Memory B cell (primary cell): ENCODE measurements at regions not wholly inside any gene's neighbourhood (a gene's known extent, or its start where the extent isn't known, plus 50 kb on each side); places are given as distances from the start of the nearest gene placed in this dataset.

ENCODE experiments used
- ATAC-seq: fragments of 150-1000 bp; cut with Tn5 transposase; 2 replicates; pipeline ENCODE4 v1.10.0; 2021; ENCODE audit warnings: low read depth, mild to moderate bottlenecking, moderate library complexity
- DNase-seq, 2 donors: peaks; one replicate each; pipeline ENCODE4 v3.0.0; 2022; ENCODE audit warnings: low spot score in 2 of 2
- H3K27ac Mint-ChIP-seq: one replicate; pipeline ENCODE4 v1.8.0; 2022; ENCODE audit warnings: mild to moderate bottlenecking, moderate library complexity, mixed read lengths
- H3K27me3 Mint-ChIP-seq: one replicate; pipeline ENCODE4 v1.8.0; 2022; ENCODE audit warnings: mixed read lengths
- H3K36me3 Mint-ChIP-seq: one replicate; pipeline ENCODE4 v1.8.0; 2022; ENCODE audit warnings: mild to moderate bottlenecking, mixed read lengths
- H3K4me1 Mint-ChIP-seq: one replicate; pipeline ENCODE4 v1.8.0; 2022; ENCODE audit warnings: mixed read lengths
- H3K4me3 Mint-ChIP-seq: one replicate; pipeline ENCODE4 v1.8.0; 2022; ENCODE audit warnings: mild to moderate bottlenecking, moderate library complexity, mixed read lengths
- H3K9me3 Mint-ChIP-seq: one replicate; pipeline ENCODE4 v1.8.0; 2022; ENCODE audit warnings: mixed read lengths

- Mint-ChIP-seq H3K27ac (no peak overlapping the region), H3K4me3 (no peak overlapping the region), H3K36me3 (no peaks in the 10 kb centered on the region), H3K9me3 (no peaks in the 10 kb centered on the region), H3K4me1 (no peaks in the 10 kb centered on the region), H3K27me3 (peaks cover 10% of the 10 kb centered on the region)
- no peak for ATAC-seq
- DNase-seq = no peak
These were observed 161.5 kb downstream of the SEC61B start for GRCh38 chr9:99383536-99383935.

GRCh38 chr9:99385215-99385614 is 163.1 kb downstream of the SEC61B start:
- Mint-ChIP-seq H3K4me3 (no peak overlapping the region), H3K4me1 (no peaks in the 10 kb centered on the region), H3K27ac (no peak overlapping the region), H3K9me3 (no peaks in the 10 kb centered on the region), H3K36me3 (no peaks in the 10 kb centered on the region), H3K27me3 (peaks cover 8% of the 10 kb centered on the region)
- ATAC-seq = no peak
- DNase-seq = no peak

- DNase-seq (no peak), ATAC-seq (no peak)
These were observed 163.8 kb downstream of the SEC61B start for GRCh38 chr9:99385814-99386279.

GRCh38 chr9:99387431-99387830 is 165.3 kb downstream of the SEC61B start:
- no peak for DNase-seq

More at GRCh38 chr9:99385814-99386279, 163.8 kb downstream of the SEC61B start:
- H3K9me3 Mint-ChIP-seq = no peaks in the 10 kb centered on the region
- no peaks in the 10 kb centered on the region for H3K36me3 Mint-ChIP-seq
- peaks cover 8% of the 10 kb centered on the region for H3K27me3 Mint-ChIP-seq
- no peak overlapping the region for H3K27ac Mint-ChIP-seq
- H3K4me3 Mint-ChIP-seq = no peak overlapping the region
- H3K4me1 Mint-ChIP-seq = no peaks in the 10 kb centered on the region

GRCh38 chr9:99389087-99390033 is 167.3 kb downstream of the SEC61B start:
- no peak for DNase-seq
- ATAC-seq = no peak
- Mint-ChIP-seq H3K27me3 (peaks cover 5% of the 10 kb centered on the region), H3K9me3 (no peaks in the 10 kb centered on the region), H3K36me3 (no peaks in the 10 kb centered on the region), H3K27ac (no peak overlapping the region), H3K4me1 (no peaks in the 10 kb centered on the region), H3K4me3 (no peak overlapping the region)

More at GRCh38 chr9:99387431-99387830, 165.3 kb downstream of the SEC61B start:
- H3K36me3 Mint-ChIP-seq = no peaks in the 10 kb centered on the region
- no peak overlapping the region for H3K27ac Mint-ChIP-seq
- ATAC-seq = no peak
- no peaks in the 10 kb centered on the region for H3K9me3 Mint-ChIP-seq
- H3K4me1 Mint-ChIP-seq = no peaks in the 10 kb centered on the region
- H3K27me3 Mint-ChIP-seq = peaks cover 8% of the 10 kb centered on the region
- no peak overlapping the region for H3K4me3 Mint-ChIP-seq

GRCh38 chr9:99391937-99392594 is 170.0 kb downstream of the SEC61B start:
- H3K36me3 Mint-ChIP-seq = no peaks in the 10 kb centered on the region
- no peak overlapping the region for H3K27ac Mint-ChIP-seq
- H3K9me3 Mint-ChIP-seq = no peaks in the 10 kb centered on the region
- H3K4me1 Mint-ChIP-seq = no peaks in the 10 kb centered on the region
- ATAC-seq = no peak
- no peak overlapping the region for H3K4me3 Mint-ChIP-seq
- no peaks in the 10 kb centered on the region for H3K27me3 Mint-ChIP-seq
- DNase-seq = no peak

GRCh38 chr9:99392986-99393385 is 170.9 kb downstream of the SEC61B start:
- ATAC-seq (no peak), DNase-seq (no peak)
- no peaks in the 10 kb centered on the region for H3K9me3 Mint-ChIP-seq
- no peaks in the 10 kb centered on the region for H3K27me3 Mint-ChIP-seq
- H3K36me3 Mint-ChIP-seq = no peaks in the 10 kb centered on the region
- H3K27ac Mint-ChIP-seq = no peak overlapping the region
- H3K4me3 Mint-ChIP-seq = no peak overlapping the region
- H3K4me1 Mint-ChIP-seq = no peaks in the 10 kb centered on the region

- Mint-ChIP-seq H3K9me3 (no peaks in the 10 kb centered on the region), H3K4me3 (no peak overlapping the region), H3K36me3 (no peaks in the 10 kb centered on the region), H3K4me1 (no peaks in the 10 kb centered on the region), H3K27ac (no peak overlapping the region), H3K27me3 (no peaks in the 10 kb centered on the region)
- DNase-seq (no peak), ATAC-seq (no peak)
These were observed 171.9 kb downstream of the SEC61B start for GRCh38 chr9:99393993-99394392.

- peaks cover 5% of the 10 kb centered on the region for H3K27me3 Mint-ChIP-seq
- H3K27ac Mint-ChIP-seq = no peak overlapping the region
- ATAC-seq = no peak
These were observed 176.2 kb downstream of the SEC61B start for GRCh38 chr9:99398241-99398640.

GRCh38 chr9:99399474-99399873 is 177.4 kb downstream of the SEC61B start:
- no peaks in the 10 kb centered on the region for H3K36me3 Mint-ChIP-seq
- no peak overlapping the region for H3K4me3 Mint-ChIP-seq
- ATAC-seq (no peak), DNase-seq (no peak)
- H3K4me1 Mint-ChIP-seq = no peaks in the 10 kb centered on the region
- peaks cover 5% of the 10 kb centered on the region for H3K27me3 Mint-ChIP-seq
- no peak overlapping the region for H3K27ac Mint-ChIP-seq
- H3K9me3 Mint-ChIP-seq = no peaks in the 10 kb centered on the region

More at GRCh38 chr9:99398241-99398640, 176.2 kb downstream of the SEC61B start:
- H3K9me3 Mint-ChIP-seq = no peaks in the 10 kb centered on the region
- H3K4me1 Mint-ChIP-seq = no peaks in the 10 kb centered on the region
- H3K36me3 Mint-ChIP-seq = no peaks in the 10 kb centered on the region
- no peak for DNase-seq
- H3K4me3 Mint-ChIP-seq = no peak overlapping the region

- Mint-ChIP-seq H3K4me3 (no peak overlapping the region), H3K36me3 (no peaks in the 10 kb centered on the region), H3K4me1 (no peaks in the 10 kb centered on the region), H3K27me3 (peaks cover 5% of the 10 kb centered on the region), H3K27ac (no peak overlapping the region), H3K9me3 (no peaks in the 10 kb centered on the region)
- ATAC-seq (no peak), DNase-seq (no peak)
These were observed 178.2 kb downstream of the SEC61B start for GRCh38 chr9:99400184-99400731.

GRCh38 chr9:99401680-99402504 is 179.8 kb downstream of the SEC61B start:
- Mint-ChIP-seq H3K9me3 (no peaks in the 10 kb centered on the region), H3K4me3 (no peak overlapping the region), H3K36me3 (no peaks in the 10 kb centered on the region), H3K4me1 (no peaks in the 10 kb centered on the region), H3K27ac (no peak overlapping the region), H3K27me3 (peaks cover 6% of the 10 kb centered on the region)
- DNase-seq (no peak), ATAC-seq (no peak)

GRCh38 chr9:99403371-99403770 is 181.3 kb downstream of the SEC61B start:
- Mint-ChIP-seq H3K36me3 (no peaks in the 10 kb centered on the region), H3K27ac (no peak overlapping the region), H3K27me3 (peaks cover 6% of the 10 kb centered on the region), H3K4me3 (no peak overlapping the region), H3K4me1 (no peaks in the 10 kb centered on the region), H3K9me3 (no peaks in the 10 kb centered on the region)
- ATAC-seq = no peak
- DNase-seq = no peak
